NOMO-1 treated with DMSO at 0.1 percent for 48 hours (cell line): ENCODE measurements at regions not wholly inside any gene's neighbourhood (a gene's known extent, or its start where the extent isn't known, plus 50 kb on each side); places are given as distances from the start of the nearest gene placed in this dataset.

Source experiments
- DNase-seq: peaks from one replicate; lab custom pipeline; 2025; ENCODE audit not compliant: unreplicated experiment; lab: John Stamatoyannopoulos, UW

GRCh38 chr1:14094611-14095400 lies 394.8 kb downstream of the PRDM2 start:
- DNase-seq: peak; percentile 0

DNA sequence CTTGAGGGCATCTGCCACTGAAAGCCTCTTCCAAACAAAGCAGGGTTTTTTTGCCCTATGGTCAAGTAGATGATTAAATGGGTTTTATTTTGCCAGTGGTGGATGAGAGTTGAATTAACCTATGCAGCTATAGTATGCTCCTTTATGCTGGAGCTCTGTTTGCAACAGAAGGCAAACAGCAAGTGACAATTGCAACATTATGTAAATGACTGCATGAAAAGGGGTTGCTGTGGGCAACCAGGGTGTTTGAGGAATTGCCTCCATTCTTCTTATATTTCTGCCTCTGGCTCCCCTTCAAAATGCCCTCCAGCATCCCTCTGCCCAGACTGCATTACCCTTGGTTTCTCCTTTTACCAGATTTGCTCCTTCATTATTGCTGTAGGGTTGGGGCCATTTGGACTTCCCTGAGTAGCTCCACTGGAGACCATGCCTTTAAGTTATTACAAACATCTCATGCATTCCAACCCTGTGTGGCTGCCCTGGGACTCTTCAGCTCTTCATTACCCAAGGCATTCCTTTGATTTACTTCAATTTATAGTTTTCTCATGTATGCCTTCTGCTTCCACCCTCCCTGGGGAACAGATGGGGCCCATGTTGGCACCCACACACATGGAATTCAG lies 398.4 kb downstream of the PRDM2 start:
- no peak for DNase-seq

DNA sequence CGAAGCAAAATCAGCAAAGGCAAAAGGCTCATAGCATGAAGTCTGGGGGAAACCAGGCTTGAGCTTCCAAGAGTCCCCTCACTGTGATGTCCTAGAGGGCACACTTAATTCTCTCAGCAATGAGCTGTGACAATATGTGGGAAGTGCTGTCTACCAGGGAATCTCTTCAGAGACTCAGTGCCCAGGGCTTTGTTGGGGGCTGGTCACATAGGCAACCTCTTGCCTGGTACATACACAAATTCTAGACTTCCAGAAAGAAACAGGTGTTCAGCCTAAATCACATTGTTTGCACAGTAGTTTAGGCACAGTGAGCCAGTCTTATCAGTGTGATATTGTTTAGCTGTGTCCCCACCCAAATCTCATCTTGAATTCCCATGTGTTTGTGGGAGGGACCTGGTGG lies 400.5 kb downstream of the PRDM2 start:
- no peak for DNase-seq

DNA sequence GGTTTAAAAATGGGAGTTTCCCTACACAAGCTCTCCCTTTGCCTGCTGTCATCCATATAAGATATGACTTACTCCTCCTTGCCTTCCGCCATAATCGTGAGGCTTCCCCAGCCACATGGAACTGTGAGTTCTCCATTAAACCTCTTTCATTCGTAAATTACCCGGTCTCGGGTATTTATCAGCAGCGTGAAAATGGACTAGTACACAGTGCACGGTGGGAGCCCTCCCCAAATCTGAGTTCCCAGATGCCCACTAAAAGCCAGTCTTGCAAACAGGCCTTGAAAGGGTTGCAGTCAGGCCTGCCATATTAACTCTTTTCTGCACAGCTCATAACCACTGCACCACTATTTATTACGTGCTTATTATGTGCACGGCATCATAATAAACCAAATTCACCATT lies 400.9 kb downstream of the PRDM2 start:
- DNase-seq: no peak

- no peak for DNase-seq
Observed at GRCh38 chr1:14102180-14102579, 402.2 kb downstream of the PRDM2 start.

- DNase-seq: no peak
Observed at GRCh38 chr1:14103878-14104430, 404.0 kb downstream of the PRDM2 start.

- no peak for DNase-seq
Observed at GRCh38 chr1:14106126-14106525, 406.1 kb downstream of the PRDM2 start.

DNA sequence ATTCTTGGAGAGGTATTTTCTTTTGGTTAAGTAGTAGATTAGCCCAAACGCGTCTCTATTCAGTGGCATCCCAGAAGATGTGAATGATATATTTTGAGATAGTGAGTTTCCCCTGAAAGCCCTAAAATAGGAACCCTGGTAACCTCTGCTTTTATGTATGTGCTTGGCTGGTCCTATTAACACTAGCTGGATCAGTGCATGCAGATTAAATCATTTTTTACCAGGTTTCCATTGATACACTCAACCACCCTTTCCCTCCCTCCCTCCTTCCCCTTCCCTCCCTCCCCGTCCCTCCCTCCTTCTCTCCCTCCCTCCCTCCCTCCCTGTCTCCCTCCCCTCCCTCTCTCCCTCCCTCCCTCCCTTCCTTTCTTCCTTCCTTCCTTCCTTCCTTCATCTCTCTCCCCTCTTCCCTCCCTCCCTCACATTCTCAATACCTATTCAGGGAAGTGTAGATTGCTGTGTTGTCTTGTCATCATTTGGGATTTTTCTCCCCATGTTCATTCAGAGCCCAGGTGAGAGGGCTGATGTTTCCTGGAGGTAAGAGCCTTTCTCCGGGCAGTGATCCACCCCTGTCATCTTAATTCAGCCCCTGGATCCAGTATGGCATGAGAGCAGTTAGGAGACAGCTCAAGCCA lies 406.8 kb downstream of the PRDM2 start:
- DNase-seq: no peak

DNA sequence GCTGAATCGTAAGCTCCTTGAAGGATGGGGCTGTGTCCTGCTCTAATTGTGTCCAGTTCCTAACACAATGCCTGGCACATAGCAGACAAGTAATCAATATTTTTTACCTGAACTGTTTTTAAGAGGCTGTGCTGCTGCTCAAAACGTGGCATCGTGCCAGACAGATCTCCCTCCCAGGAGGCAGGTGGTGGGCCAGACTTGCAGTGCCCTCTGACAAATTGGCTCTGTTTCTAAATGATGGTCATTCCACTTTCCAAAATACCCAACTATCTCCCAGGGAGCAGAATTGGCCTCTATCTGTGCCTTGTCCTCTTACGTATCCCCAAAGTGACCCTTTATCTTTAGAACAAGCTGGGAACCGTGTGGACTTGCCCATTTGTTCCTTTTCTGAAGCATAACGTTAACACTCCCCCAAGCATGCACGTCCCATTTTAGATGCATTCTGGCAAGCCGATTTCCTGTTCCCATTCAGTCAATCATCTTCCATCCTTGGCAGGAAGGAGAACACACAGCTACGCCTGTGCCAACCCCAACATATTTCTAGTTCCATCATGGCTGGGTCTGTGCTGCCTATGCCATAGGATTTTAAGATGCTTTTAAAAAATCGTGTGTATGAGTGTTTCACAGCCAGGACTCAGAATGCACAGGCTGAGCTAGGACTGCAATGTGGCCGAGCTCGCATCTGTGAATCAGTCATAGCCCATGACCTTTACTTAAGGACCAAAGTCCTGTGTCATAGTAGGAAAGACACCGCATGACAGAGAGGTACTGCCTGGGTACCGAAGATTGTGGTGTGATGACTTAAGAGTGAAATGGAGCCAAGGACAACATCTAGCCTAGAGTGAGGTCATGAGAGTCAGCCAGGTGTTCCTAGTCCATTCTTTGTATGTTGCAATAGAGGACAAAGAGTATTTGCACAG lies 408.6 kb downstream of the PRDM2 start:
- no peak for DNase-seq

DNA sequence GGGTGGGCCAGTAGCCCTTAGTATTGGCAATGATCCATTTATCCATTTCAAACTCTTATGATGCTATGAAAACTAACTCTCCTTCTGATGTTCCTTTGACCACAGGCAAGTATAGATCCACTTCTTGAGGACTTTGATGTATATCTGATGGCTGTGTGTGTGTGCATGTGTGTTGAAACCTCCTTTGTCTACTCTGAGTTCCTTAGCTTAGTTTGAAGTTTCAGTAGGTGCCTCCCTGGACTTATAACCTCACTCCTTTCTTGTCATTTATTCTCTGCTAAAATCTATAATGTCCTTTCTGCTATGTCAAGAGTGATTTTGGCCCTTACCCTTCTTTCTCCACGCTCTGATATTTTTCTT lies 409.3 kb downstream of the PRDM2 start:
- DNase-seq: no peak

- no peak for DNase-seq
Observed at GRCh38 chr1:14110040-14110439, 410.1 kb downstream of the PRDM2 start.

DNA sequence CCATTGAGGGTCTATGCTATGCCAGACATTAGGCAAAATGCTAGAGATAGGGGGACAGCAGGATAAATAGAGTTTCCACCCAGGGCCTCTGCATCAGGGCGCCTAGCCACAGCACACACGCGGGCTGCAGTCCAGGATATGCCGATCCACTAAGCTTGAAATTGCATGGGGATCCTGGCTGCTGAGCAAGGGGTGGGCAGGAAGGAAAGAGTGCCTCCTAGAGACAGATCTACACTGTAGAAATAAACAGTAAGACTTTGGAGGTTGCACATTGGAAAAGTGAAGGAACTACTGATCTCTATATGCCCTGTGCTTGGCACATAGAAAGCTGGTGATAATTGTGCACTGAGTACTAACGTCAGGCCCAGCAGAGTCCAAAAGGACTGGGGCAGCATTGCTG lies 411.1 kb downstream of the PRDM2 start:
- no peak for DNase-seq

DNA sequence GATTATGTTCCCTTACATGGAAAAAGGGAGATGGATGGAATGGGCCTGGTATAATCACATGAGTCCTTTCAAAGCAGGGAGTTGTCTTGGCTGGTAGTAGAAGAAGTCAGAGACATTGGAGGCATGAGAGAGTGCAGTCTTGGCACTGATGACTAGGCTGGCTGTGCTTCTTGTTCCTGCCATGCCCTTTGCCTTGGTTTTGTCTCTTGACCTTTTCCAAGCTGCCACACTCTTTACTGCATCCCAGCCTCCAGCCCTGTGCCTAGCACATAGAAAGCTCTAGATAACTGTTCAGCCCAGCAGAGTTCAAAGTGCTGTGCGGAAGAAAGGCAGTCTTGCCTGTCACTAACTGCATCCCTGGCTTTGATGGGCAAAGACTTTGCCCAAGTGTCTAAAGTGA lies 412.6 kb downstream of the PRDM2 start:
- DNase-seq: no peak

DNA sequence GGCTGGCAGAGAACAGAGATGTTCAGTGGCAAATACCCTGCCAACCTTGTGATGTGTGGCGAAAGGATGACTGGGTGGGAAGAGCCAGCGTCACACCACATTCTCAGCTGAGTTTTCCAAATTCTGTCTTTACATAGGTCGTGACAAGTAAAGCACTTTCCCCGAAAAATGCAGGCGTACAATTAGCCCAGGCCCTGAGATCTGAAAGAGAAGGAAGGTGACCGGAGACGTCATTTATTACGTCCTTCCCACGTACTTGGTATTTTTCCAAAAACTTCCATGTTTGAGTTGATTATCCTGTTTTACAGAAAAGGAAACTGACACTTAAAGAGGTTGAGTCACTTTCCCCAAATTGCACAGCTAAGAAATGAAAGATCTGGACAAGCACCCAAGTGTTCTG lies 413.3 kb downstream of the PRDM2 start:
- no peak for DNase-seq

- DNase-seq: no peak
Observed at GRCh38 chr1:14113841-14114567, 414.0 kb downstream of the PRDM2 start.

DNA sequence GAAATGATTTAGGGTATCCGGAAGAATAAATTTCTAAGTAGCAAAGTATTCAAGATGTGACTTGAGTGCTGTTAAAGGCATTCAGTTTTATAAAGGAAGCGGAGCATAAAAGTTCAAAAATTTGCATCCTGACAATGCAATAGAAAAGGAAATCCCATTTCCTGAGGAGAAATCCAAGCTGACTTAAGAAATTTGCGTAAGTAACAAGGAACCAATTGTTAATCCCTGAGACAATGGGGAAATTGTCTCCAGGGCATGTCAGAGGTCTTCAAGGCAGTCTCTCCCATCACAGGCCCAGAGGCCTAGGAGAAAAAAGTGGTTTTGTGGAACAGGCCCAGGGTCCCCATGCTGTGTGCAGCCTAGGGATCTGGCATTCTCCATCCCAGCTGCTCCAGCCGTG lies 416.0 kb downstream of the PRDM2 start:
- DNase-seq: no peak

- DNase-seq: no peak
Observed at GRCh38 chr1:14117700-14118099, 417.7 kb downstream of the PRDM2 start.

GRCh38 chr1:14118691-14119485 lies 418.9 kb downstream of the PRDM2 start:
- no peak for DNase-seq

DNA sequence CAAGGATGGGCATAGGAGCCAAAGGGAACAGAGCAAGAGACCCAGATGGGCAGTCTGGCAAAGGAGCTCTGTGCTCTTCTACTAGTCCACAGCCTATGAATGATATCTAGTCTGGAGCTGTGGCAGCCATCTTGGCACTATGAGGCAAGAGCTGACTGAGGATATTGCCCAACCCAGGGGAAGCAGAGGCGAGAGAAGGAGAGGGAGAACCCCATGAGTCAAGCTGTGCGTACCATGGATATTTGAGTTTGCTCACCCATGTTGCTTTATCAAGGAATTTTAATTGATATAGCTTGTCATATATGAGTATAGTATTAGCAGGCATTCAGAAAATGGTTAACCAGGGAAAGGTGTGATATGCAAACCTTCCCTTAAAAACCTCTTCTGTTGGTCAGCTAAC lies 420.9 kb downstream of the PRDM2 start:
- DNase-seq: no peak

GRCh38 chr1:14128096-14128495 lies 428.1 kb downstream of the PRDM2 start:
- DNase-seq: no peak
